ENCODE measurements at regions not wholly inside any gene's neighbourhood (a gene's known extent, or its start where the extent isn't known, plus 50 kb on each side); places are given as distances from the start of the nearest gene placed in this dataset.

- no peak for TF ChIP-seq CTCF (IDR thresholded peaks at IDR 0.05; ENCODE audit: insufficient read depth, low read length, poor library complexity, severe bottlenecking)
- H3K27me3 ChIP-seq (replicated peaks; ENCODE audit: control insufficient read depth, insufficient read depth, low read length): no peaks in the 10 kb centered on the region; the same call in 1 of the 2 replicates
- H3K4me3 ChIP-seq (replicated peaks; ENCODE audit: low read depth, low read length): no peak overlapping the region
- DNase-seq (ENCODE audit: extremely low read depth, insufficient read length): no peak
- no peaks in the 10 kb centered on the region for H3K36me3 ChIP-seq (ENCODE audit: control insufficient read depth, insufficient read depth, low read length)
Measured at GRCh38 chr11:8809241-8809938, 101.6 kb upstream of the AKIP1 start.

- DNase-seq (ENCODE audit: extremely low read depth, insufficient read length): no peak
- no peaks in the 10 kb centered on the region for H3K36me3 ChIP-seq (ENCODE audit: control insufficient read depth, insufficient read depth, low read length)
- H3K4me3 ChIP-seq (replicated peaks; ENCODE audit: low read depth, low read length): no peak overlapping the region
- TF ChIP-seq CTCF (IDR thresholded peaks at IDR 0.05; ENCODE audit: insufficient read depth, low read length, poor library complexity, severe bottlenecking): no peak
- no peaks in the 10 kb centered on the region; the same call in 1 of the 2 replicates for H3K27me3 ChIP-seq (replicated peaks; ENCODE audit: control insufficient read depth, insufficient read depth, low read length)
Measured at GRCh38 chr11:8809939-8810539, 101.0 kb upstream of the AKIP1 start.

- Histone ChIP-seq H3K36me3 (ENCODE audit: control insufficient read depth, insufficient read depth, low read length) (no peaks in the 10 kb centered on the region), H3K27me3 (replicated peaks; ENCODE audit: control insufficient read depth, insufficient read depth, low read length) (no peaks in the 10 kb centered on the region; the same call in 1 of the 2 replicates), H3K4me3 (replicated peaks; ENCODE audit: low read depth, low read length) (no peak overlapping the region)
- peak; percentile 50 for DNase-seq (ENCODE audit: extremely low read depth, insufficient read length)
- TF ChIP-seq CTCF (IDR thresholded peaks at IDR 0.05; ENCODE audit: insufficient read depth, low read length, poor library complexity, severe bottlenecking): no peak
Measured at GRCh38 chr11:8810540-8811301, 100.3 kb upstream of the AKIP1 start.

GRCh38 chr11:8811571-8811970, 99.4 kb upstream of the AKIP1 start:
- H3K27me3 ChIP-seq (replicated peaks; ENCODE audit: control insufficient read depth, insufficient read depth, low read length): no peaks in the 10 kb centered on the region; the same call in 1 of the 2 replicates
- no peak for DNase-seq (ENCODE audit: extremely low read depth, insufficient read length)
- no peak for TF ChIP-seq CTCF (IDR thresholded peaks at IDR 0.05; ENCODE audit: insufficient read depth, low read length, poor library complexity, severe bottlenecking)
- H3K36me3 ChIP-seq (ENCODE audit: control insufficient read depth, insufficient read depth, low read length): no peaks in the 10 kb centered on the region
- no peak overlapping the region for H3K4me3 ChIP-seq (replicated peaks; ENCODE audit: low read depth, low read length)

GRCh38 chr11:8812438-8812837, 98.6 kb upstream of the AKIP1 start:
- Histone ChIP-seq H3K27me3 (replicated peaks; ENCODE audit: control insufficient read depth, insufficient read depth, low read length) (no peaks in the 10 kb centered on the region; the same call in 1 of the 2 replicates), H3K4me3 (replicated peaks; ENCODE audit: low read depth, low read length) (no peak overlapping the region), H3K36me3 (ENCODE audit: control insufficient read depth, insufficient read depth, low read length) (no peaks in the 10 kb centered on the region)
- no peak for TF ChIP-seq CTCF (IDR thresholded peaks at IDR 0.05; ENCODE audit: insufficient read depth, low read length, poor library complexity, severe bottlenecking)
- DNase-seq (ENCODE audit: extremely low read depth, insufficient read length): no peak

Data from GM06990 (cell line).